Osteocyte (in vitro differentiated cells): ENCODE measurements at regions not wholly inside any gene's neighbourhood (a gene's known extent, or its start where the extent isn't known, plus 50 kb on each side); places are given as distances from the start of the nearest gene placed in this dataset.

Experiments
- DNase-seq: peaks from one replicate; pipeline ENCODE4 v3.0.0; 2021; ENCODE audit warnings: mixed read lengths; ENCODE audit not compliant: unreplicated experiment; ENCODE audit errors: extremely low spot score
- H3K27ac Mint-ChIP-seq: one replicate; pipeline ENCODE4 v1.8.0; 2021; ENCODE audit warnings: mild to moderate bottlenecking, mixed read lengths; ENCODE audit not compliant: unreplicated experiment
- H3K27me3 Mint-ChIP-seq: one replicate; pipeline ENCODE4 v1.8.0; 2021; ENCODE audit warnings: mixed read lengths; ENCODE audit not compliant: unreplicated experiment
- H3K36me3 Mint-ChIP-seq: one replicate; pipeline ENCODE4 v1.8.0; 2021; ENCODE audit warnings: mixed read lengths; ENCODE audit not compliant: unreplicated experiment
- H3K4me1 Mint-ChIP-seq: one replicate; pipeline ENCODE4 v1.8.0; 2021; ENCODE audit warnings: mixed read lengths; ENCODE audit not compliant: unreplicated experiment
- H3K4me3 Mint-ChIP-seq: one replicate; pipeline ENCODE4 v1.8.0; 2021; ENCODE audit warnings: mild to moderate bottlenecking, moderate library complexity, mixed read lengths; ENCODE audit not compliant: unreplicated experiment
- H3K9me3 Mint-ChIP-seq: one replicate; pipeline ENCODE4 v1.8.0; 2021; ENCODE audit warnings: mixed read lengths; ENCODE audit not compliant: unreplicated experiment
- TF ChIP-seq, protein P1 (sequence below): fragments of 200-600 bp; sonication (generic); IDR thresholded peaks from 2 replicates; pipeline ENCODE4 v1.5.0; 2021; ENCODE audit warnings: antibody characterized with exemption, mild to moderate bottlenecking, moderate library complexity

DNA sequence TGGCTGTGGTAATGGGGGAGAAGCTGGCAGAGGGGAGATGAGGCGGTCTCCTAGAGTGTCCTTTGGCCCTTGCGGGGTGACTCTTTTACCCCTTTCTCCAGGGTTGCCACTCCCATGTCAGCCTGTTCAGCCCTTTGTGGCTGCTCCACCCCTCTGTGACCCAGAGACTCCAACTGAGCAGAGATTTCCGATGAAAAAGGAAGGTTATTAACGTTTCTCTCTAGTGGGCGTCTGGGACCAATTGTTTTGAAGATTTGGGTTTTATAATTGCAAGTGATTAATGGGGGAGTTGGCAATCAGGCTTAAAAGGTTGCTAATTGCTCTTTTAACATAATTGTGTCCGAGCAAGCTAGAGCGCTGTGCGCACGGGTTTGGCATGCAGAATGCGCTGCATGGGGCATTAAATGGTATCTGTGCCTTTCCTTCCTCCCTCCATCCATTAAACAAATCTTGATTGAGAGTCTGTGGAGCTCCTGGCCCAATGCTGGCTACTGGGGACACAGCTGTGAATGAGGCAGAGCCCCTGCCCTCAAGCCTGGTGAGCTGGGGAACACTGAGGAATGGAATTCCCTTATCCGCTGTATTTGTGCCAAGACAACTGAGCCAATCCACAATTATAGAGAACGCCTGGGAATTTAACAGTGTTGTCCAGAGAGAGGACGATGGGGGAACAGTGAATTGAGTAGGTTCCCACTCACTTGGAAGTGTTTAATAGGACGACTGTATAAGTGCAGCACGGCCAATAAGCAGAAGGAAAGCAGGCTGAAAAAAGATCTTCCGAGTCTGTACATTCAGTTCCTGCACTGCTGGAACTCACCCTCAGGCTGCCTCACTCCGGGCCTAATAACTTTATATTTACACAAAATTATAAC is 295.9 kb downstream of the MIAT start:
- TF ChIP-seq, protein P1, sequence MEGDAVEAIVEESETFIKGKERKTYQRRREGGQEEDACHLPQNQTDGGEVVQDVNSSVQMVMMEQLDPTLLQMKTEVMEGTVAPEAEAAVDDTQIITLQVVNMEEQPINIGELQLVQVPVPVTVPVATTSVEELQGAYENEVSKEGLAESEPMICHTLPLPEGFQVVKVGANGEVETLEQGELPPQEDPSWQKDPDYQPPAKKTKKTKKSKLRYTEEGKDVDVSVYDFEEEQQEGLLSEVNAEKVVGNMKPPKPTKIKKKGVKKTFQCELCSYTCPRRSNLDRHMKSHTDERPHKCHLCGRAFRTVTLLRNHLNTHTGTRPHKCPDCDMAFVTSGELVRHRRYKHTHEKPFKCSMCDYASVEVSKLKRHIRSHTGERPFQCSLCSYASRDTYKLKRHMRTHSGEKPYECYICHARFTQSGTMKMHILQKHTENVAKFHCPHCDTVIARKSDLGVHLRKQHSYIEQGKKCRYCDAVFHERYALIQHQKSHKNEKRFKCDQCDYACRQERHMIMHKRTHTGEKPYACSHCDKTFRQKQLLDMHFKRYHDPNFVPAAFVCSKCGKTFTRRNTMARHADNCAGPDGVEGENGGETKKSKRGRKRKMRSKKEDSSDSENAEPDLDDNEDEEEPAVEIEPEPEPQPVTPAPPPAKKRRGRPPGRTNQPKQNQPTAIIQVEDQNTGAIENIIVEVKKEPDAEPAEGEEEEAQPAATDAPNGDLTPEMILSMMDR: no peak
- H3K4me1 Mint-ChIP-seq: peaks cover 26% of the 10 kb centered on the region
- DNase-seq: no peak
- peaks cover 12% of the 10 kb centered on the region for H3K27me3 Mint-ChIP-seq
- H3K9me3 Mint-ChIP-seq: no peaks in the 10 kb centered on the region
- H3K36me3 Mint-ChIP-seq: no peaks in the 10 kb centered on the region
- no peak overlapping the region for H3K4me3 Mint-ChIP-seq
- no peak overlapping the region for H3K27ac Mint-ChIP-seq

DNA sequence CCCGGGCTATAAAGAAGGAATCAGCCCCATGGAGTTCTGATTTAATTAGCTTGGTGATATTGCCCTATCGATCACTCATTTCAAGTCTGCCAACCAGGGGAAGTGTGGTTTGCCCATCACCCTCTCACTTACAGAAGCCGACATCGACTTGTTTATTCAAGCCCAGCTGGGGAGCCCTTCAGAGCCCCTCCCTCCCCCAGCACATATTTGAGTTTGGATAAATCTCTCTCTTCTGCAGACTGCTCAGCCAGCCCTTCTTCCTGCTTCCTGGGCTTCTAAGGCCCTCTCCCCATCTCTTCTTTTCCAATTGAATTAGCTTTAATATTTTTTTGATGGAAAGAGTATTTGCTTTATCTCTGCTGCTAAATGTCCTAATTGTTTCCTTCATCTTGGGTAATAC is 299.0 kb downstream of the MIAT start:
- TF ChIP-seq, protein P1: no peak
- Mint-ChIP-seq H3K4me3 (no peak overlapping the region), H3K4me1 (peaks cover 26% of the 10 kb centered on the region), H3K9me3 (no peaks in the 10 kb centered on the region), H3K36me3 (no peaks in the 10 kb centered on the region), H3K27ac (peak overlapping the region; percentile 56), H3K27me3 (peaks cover 22% of the 10 kb centered on the region)
- DNase-seq: no peak

DNA sequence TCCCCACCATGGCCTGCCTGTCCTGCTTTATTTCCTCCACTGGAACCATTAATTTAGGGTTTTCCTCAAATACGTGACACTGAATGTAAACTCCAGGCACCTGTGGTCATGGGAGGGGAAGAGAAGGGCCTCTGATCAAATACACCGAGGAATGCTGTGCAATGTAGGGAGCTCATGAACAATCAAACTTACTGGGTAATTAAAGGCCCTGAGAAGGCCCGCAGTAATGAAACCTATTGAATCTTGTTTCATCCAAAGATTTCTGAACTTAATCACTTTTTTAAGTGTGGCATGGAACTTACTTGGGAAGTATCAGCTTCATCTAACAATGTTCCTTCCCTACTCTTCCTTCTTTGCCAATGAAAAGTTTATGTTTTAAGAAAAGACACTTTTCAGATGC is 299.8 kb downstream of the MIAT start:
- no peak overlapping the region for H3K4me3 Mint-ChIP-seq
- TF ChIP-seq, protein P1: no peak
- H3K4me1 Mint-ChIP-seq: peaks cover 25% of the 10 kb centered on the region
- no peaks in the 10 kb centered on the region for H3K36me3 Mint-ChIP-seq
- no peak for DNase-seq
- peaks cover 17% of the 10 kb centered on the region for H3K27me3 Mint-ChIP-seq
- no peaks in the 10 kb centered on the region for H3K9me3 Mint-ChIP-seq
- no peak overlapping the region for H3K27ac Mint-ChIP-seq

DNA sequence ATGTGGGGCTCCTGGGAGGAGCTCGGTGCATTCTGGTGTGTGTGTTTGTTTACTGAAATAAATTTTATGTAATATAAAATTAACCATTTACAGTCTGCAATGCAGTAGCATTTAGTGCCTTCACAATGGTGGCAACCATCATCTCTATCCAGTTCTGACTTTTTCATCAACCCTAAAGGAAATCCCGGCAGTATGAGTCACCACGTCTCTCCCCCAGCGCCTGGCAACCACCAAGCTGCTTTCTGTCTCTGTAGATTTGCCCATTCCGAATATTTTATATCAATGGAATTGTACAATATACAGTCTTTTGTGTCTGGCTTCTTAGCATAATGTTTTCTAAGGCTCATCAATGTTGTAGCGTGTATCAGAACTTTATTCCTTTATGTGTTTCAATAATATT is 300.5 kb downstream of the MIAT start:
- H3K36me3 Mint-ChIP-seq: no peaks in the 10 kb centered on the region
- TF ChIP-seq, protein P1: no peak
- peaks cover 19% of the 10 kb centered on the region for H3K4me1 Mint-ChIP-seq
- H3K4me3 Mint-ChIP-seq: no peak overlapping the region
- no peak overlapping the region for H3K27ac Mint-ChIP-seq
- no peaks in the 10 kb centered on the region for H3K9me3 Mint-ChIP-seq
- peaks cover 18% of the 10 kb centered on the region for H3K27me3 Mint-ChIP-seq
- DNase-seq: no peak

DNA sequence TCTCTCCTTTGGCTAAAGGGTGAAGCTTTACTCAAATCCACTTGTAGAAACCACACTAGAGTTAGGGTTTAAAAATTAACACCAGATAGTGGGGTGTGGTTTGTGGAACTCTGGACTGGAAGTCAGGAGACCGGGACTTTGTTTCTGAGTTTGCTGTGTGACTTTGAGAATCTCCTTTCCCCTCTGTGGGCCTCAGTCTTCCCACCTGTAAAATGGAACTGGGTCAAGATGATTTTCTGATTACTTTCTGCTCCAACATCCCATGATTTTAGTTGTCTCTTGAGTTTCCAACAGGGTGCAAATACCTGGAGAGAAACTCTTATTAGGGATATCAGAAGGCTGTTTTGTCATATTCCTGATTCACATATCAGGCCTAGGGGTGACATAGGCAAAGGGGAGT is 301.0 kb downstream of the MIAT start:
- peaks cover 18% of the 10 kb centered on the region for H3K27me3 Mint-ChIP-seq
- peaks cover 16% of the 10 kb centered on the region for H3K4me1 Mint-ChIP-seq
- H3K27ac Mint-ChIP-seq: no peak overlapping the region
- no peaks in the 10 kb centered on the region for H3K36me3 Mint-ChIP-seq
- H3K9me3 Mint-ChIP-seq: no peaks in the 10 kb centered on the region
- no peak overlapping the region for H3K4me3 Mint-ChIP-seq
- TF ChIP-seq, protein P1: no peak
- no peak for DNase-seq
